NCI-H1436 (cell line): ENCODE measurements at regions not wholly inside any gene's neighbourhood (a gene's known extent, or its start where the extent isn't known, plus 50 kb on each side); places are given as distances from the start of the nearest gene placed in this dataset.
"Not testable (repeated sequence)": the region's sequence is repeated elsewhere in the genome, so short reads cannot be mapped to it uniquely, and the experiment has no call there.

ENCODE experiments used
- DNase-seq: peaks from one replicate; lab custom pipeline; 2025; lab: John Stamatoyannopoulos, UW

GRCh38 chr5:117304512-117305107, 730.0 kb upstream of the SEMA6A start:
- not testable (repeated sequence) for DNase-seq

GRCh38 chr5:117302949-117303348, 728.3 kb upstream of the SEMA6A start:
- no peak for DNase-seq

- no peak for DNase-seq
Observed at GRCh38 chr5:117302473-117302872, 727.9 kb upstream of the SEMA6A start.

GRCh38 chr5:117299936-117300328, 725.3 kb upstream of the SEMA6A start:
- DNase-seq = no peak

- DNase-seq = no peak
Observed at GRCh38 chr5:117299224-117299935, 724.8 kb upstream of the SEMA6A start.

GRCh38 chr5:117296872-117297271, 722.2 kb upstream of the SEMA6A start:
- no peak for DNase-seq

- DNase-seq = no peak
Observed at GRCh38 chr5:117295941-117296340, 721.3 kb upstream of the SEMA6A start.

GRCh38 chr5:117286813-117287212, 712.2 kb upstream of the SEMA6A start:
- DNase-seq = no peak

GRCh38 chr5:117271656-117272055, 697.0 kb upstream of the SEMA6A start:
- DNase-seq = no peak

GRCh38 chr5:117266280-117266679, 691.7 kb upstream of the SEMA6A start:
- no peak for DNase-seq

- no peak for DNase-seq
Observed at GRCh38 chr5:117263231-117263630, 688.6 kb upstream of the SEMA6A start.

GRCh38 chr5:117262572-117263131, 688.0 kb upstream of the SEMA6A start:
- no peak for DNase-seq

- no peak for DNase-seq
Observed at GRCh38 chr5:117261948-117262571, 687.4 kb upstream of the SEMA6A start.

- DNase-seq = no peak
Observed at GRCh38 chr5:117255211-117256027, 680.8 kb upstream of the SEMA6A start.

GRCh38 chr5:117252566-117252965, 677.9 kb upstream of the SEMA6A start:
- DNase-seq = no peak

GRCh38 chr5:117249086-117249815, 674.6 kb upstream of the SEMA6A start:
- no peak for DNase-seq

GRCh38 chr5:117246424-117246823, 671.8 kb upstream of the SEMA6A start:
- DNase-seq = no peak

GRCh38 chr5:117245130-117245529, 670.5 kb upstream of the SEMA6A start:
- DNase-seq = no peak

GRCh38 chr5:117242028-117242427, 667.4 kb upstream of the SEMA6A start:
- no peak for DNase-seq

GRCh38 chr5:117236941-117237340, 662.3 kb upstream of the SEMA6A start:
- no peak for DNase-seq

- DNase-seq = no peak
Observed at GRCh38 chr5:117235786-117236185, 661.2 kb upstream of the SEMA6A start.

- no peak for DNase-seq
Observed at GRCh38 chr5:117230375-117230774, 655.8 kb upstream of the SEMA6A start.
